AG09319 (cell line): ENCODE measurements at regions not wholly inside any gene's neighbourhood (a gene's known extent, or its start where the extent isn't known, plus 50 kb on each side); places are given as distances from the start of the nearest gene placed in this dataset.

Source experiments
- DNase-seq: peaks from one replicate; pipeline ENCODE4 v3.0.0-alpha.2; 2010; ENCODE audit warnings: low read depth; ENCODE audit errors: extremely low read depth
- TF ChIP-seq, protein P1 (sequence below): IDR thresholded peaks from 2 replicates; pipeline ENCODE4 v1.5.1; 2011; ENCODE audit warnings: low read depth, mild to moderate bottlenecking, inconsistent platforms, low read length, moderate library complexity

DNA sequence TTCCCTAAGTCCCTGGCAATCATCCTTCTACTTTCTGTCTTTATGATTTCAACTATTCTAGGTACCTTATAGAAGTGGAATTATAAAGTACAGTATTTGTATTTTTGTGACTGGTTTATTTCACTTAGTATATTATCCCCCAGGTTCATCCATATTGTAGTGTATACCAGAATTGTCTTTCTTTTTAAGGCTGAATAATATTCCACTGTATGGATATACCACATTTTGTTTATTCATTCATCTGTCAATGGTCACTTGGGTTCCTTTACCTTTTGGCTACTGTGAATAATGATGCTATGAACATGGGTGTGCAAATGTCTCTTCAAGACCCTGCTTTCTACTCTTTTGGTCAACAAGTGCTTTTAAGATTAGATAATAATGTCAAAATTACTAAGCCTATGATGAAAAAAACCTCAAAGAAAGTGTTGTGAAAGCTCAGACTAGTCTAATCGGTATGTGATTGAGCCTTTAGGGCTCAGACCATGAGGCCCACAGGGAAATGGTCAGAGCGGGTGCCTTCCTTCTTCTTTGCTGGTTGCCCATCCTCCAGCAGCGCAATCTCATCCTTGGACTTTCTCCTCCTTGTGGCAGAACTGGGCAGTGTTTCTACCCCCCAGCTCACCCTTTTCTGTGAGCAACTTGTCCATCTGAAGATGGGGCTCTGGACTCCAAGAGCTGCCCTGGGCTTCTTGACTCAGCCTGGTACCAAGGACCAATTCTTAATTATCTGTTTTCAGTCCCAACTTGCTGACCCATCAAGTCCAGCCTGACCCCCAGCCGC lies 105.4 kb downstream of the TTC8 start:
- DNase-seq, result no peak
- TF ChIP-seq, protein P1, sequence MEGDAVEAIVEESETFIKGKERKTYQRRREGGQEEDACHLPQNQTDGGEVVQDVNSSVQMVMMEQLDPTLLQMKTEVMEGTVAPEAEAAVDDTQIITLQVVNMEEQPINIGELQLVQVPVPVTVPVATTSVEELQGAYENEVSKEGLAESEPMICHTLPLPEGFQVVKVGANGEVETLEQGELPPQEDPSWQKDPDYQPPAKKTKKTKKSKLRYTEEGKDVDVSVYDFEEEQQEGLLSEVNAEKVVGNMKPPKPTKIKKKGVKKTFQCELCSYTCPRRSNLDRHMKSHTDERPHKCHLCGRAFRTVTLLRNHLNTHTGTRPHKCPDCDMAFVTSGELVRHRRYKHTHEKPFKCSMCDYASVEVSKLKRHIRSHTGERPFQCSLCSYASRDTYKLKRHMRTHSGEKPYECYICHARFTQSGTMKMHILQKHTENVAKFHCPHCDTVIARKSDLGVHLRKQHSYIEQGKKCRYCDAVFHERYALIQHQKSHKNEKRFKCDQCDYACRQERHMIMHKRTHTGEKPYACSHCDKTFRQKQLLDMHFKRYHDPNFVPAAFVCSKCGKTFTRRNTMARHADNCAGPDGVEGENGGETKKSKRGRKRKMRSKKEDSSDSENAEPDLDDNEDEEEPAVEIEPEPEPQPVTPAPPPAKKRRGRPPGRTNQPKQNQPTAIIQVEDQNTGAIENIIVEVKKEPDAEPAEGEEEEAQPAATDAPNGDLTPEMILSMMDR, result no peak

DNA sequence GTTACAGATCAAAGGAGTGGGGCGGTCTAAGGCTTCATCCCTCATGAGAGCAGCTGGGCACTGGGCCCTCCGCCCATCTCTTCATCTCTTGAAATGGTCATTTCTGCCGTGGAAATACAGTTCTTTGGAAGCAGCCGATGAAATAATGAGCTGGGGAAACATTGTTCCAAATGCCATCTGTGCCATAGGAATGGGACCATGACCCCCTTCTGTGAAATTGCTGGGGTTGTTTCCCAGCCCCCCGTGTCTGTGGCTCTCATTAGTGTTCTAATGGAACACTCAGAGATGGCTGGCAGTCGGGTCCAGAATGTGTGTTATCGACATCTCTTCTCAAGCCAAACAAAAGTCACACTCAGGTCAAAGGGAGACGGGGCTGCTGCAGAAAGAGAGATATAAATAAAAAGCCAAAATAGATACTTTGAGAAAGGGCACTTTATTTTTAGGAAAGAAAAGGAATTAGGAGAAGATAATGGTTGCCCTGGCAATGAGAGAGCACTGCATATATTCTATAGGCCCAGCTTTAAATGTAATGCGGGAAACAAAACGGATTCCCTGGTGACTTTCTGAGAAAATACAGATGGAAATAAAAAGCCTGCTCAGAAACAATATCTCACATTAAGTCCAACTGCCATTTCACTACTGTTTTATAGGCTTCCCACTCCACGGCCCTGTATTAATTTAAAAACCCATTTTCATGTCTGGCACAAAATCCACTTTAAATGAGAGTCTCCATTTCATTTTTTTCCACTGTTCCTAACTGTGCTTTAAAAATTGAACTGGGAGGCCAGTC lies 107.1 kb downstream of the TTC8 start:
- no peak for DNase-seq
- TF ChIP-seq, protein P1, result no peak

DNA sequence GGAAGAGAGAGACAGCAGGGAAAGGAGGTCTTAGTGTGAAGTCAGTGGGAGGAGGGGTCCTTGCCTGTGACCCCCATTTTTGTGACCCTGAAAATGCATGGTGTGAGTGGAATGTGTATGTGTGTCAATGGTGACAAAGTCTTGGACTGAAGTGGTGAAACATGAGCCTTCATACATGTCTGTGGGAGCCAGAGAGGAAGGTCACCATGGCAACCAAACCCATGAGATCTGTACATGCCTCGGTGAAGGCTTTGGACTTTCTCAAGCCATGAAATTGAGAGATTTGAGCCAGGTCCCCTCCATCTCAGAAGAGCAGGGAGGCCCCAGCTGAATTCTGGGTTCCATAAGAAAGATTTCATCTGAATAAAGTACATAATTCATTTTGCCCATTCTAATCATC lies 108.7 kb downstream of the TTC8 start:
- DNase-seq, result peak; percentile 8
- TF ChIP-seq, protein P1, result no peak

DNA sequence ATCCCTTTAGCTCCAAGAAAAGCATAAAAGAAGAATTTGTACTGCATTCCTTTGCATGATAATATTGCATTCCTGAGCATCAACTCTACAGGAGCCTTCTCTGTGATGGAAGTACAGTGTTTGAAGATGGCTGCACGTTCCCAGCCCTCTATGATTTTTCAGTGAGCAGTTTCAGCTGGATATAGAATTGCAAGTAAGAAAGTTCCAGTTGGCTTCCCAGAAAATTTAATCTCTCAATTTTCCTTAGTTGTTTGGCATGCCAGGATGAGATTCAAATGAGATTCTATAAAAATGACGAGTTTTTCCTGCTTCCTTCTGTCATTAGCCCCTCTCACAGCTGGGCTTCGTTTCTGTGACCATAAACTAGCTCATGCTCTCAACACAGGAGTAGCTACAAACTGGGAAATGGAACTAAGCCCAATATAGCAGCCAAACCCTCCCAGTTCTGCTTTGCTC lies 109.9 kb downstream of the TTC8 start:
- TF ChIP-seq, protein P1, result no peak
- DNase-seq, result no peak

DNA sequence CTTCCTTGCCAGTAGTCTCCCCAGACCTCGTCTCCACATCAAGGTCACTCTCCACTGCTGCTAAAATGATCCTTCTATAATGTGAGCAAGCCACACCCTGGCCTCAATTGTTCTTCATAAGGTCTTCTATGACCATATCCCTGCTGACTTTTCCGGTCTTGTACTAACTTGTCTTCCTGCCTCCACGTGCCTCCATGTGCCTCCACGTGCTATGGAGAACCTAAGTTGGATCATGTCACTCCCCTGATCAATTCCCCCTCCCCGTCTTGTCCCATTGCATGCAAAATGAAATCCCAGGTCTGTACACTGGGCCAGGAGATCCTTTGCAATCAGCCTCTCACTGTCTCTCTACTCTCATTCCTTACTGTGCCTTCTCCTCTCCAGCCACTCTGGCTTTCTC lies 110.6 kb downstream of the TTC8 start:
- TF ChIP-seq, protein P1, result no peak

DNA sequence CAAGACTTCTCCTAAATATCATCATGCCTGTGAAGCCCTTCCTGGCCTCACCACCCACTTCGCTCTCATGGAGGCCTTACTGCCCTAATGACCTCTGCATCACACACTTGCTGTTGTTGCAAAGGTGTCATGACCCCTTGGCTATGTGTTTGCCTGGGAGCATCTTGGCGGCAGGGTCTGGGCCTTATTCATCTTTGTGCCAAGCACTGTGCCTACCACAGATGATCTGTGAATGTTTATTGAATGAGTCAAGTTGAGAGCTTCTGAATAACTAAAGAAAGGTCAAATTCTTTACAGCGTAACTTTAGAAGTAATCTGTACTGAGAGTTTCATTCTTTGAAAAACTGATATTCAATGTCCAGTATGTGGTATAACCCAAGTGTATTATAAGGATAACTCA lies 113.3 kb downstream of the TTC8 start:
- DNase-seq, result no peak
- TF ChIP-seq, protein P1, result no peak

More for the DNA sequence above, 110.6 kb downstream of the TTC8 start:
- no peak for DNase-seq

DNA sequence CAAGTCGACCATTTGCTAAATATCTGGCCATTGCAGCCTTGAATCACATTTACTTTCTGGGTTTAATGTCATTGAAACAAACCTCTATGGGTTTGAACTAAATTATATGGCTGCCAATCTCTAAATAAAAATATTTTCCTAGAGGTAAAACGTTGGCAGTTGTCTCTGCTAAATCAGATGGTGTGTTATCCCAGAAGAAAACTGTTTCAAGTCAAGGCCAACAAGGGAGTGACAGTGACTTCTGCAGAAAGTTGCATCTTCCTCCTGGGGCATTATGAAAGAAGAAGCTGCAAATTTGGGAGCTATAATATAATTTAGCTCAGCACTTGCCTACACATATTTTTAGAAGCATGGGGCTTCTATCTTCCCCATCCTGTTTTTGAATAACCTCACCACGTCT lies 116.2 kb downstream of the TTC8 start:
- TF ChIP-seq, protein P1, result no peak
- DNase-seq, result no peak
